NOMO-1 (cell line): ENCODE measurements at regions not wholly inside any gene's neighbourhood (a gene's known extent, or its start where the extent isn't known, plus 50 kb on each side); places are given as distances from the start of the nearest gene placed in this dataset.

ENCODE experiments used
- DNase-seq, 2 experiments: peaks; one replicate each; lab custom pipeline; 2025; ENCODE audit not compliant: unreplicated experiment in 2 of 2; lab: John Stamatoyannopoulos, UW

DNA sequence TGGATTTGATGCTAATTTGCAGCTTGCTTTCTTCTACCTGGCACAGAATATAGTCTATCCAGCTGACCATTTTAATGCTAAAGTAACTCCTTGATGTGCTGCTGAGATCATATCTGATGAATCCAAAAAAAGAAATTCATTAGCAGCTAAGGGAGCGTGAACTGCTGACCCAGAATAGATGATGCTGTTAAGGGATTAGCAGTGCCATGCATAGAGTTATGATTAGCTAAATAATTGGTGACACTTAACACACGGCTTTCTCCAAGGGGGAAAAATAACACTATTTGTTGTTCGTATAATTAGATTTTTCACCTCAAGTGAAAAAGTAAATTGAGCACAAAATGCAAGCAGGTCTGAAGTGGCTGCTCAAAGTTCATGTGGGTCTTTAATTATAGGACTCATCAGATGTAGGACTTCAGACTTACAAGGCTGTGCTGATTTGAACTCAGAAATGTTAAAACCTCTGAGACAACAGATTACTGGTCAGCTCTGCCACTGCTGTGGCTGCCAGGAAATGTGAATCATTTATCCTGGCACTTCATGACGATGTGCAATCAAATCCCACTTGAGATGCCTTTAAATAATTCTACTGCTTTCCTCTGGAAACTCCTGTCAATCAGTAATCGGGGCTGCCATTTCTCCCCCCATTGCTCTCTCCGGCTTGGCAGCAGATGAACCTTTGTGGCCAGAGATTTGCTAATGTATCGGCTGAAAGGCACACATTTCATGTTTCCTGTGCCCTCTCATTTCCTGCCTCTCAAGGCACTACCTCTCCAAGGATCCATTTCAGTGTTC is 291.6 kb upstream of the C9orf72 start:
- no peak for DNase-seq

DNA sequence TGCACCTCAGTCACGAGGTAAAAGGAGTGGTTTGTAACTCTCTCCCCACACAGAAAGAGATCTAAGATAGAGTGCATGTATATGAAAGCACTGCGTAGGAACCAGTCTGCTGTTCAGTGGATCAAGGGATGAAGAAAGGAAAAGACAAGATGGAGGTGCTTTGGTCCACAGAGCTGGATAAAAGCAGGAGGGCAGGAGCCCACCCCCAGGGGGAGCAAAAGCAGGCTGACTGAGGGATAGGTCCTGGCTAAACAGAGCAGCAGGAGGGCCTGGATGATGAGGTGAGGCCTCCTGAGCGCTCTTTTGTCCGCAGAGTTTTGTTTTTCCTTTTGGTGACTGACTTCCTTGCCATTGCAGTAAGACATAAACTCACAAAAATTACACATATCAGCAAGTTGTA is 293.5 kb upstream of the C9orf72 start:
- DNase-seq, result no peak

DNA sequence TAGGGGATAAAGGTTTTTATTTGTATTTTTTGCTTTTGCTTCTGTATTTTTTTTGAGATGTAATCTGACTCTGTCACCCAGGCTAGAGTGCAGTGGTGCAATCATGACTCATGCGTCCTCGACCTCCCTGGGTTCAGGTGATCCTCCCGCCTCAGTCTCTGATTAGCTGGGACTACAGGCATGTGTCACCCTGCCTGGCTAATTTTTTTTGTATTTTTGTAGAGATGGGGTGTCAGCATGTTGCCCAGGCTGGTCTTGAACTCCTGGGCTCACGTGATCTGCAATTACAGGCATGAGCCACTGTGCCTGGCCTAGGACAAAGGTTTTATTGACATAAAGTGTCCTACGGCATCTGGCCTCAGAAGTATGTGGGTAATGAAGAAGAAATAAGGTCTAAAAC is 297.1 kb upstream of the C9orf72 start:
- DNase-seq, result no peak

DNA sequence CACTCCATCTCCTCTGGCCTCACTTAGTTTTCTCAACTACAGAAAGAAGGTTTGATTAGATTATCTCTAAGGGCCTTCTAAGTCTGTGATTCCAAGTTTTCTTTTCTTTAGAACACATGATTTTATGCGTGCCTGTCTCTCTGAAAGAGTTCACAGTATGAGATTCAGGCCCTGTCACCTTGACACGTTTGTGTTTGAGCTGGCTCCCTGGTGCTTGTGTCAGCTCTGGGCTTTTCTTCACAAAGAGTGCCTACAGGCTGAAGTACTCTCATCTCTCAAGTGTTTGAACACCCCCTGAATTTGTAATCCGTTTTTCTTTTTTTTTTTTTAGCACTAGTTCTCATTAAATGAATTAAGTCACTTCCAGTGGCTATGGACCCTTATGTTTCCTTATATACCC is 306.9 kb upstream of the C9orf72 start:
- DNase-seq, result no peak

DNA sequence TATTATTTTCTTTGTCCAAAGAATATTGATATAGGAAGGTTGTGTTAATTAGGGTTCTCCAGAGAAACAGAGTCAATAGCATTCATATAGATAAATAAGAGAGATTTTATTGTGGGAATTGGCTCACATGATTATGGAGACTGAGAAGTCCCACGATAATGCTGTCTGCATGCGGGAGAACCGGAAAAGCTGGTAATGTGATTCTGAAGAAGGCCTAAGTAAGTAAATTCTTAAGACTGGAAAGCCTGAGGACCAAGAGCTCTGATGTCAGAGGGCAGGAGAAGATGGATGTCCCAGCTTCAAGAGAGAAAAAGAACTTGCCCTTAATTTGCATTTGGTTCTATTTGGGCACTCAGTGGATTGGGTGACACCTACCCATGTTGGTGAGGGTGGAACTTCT is 307.4 kb upstream of the C9orf72 start:
- DNase-seq, result no peak

DNA sequence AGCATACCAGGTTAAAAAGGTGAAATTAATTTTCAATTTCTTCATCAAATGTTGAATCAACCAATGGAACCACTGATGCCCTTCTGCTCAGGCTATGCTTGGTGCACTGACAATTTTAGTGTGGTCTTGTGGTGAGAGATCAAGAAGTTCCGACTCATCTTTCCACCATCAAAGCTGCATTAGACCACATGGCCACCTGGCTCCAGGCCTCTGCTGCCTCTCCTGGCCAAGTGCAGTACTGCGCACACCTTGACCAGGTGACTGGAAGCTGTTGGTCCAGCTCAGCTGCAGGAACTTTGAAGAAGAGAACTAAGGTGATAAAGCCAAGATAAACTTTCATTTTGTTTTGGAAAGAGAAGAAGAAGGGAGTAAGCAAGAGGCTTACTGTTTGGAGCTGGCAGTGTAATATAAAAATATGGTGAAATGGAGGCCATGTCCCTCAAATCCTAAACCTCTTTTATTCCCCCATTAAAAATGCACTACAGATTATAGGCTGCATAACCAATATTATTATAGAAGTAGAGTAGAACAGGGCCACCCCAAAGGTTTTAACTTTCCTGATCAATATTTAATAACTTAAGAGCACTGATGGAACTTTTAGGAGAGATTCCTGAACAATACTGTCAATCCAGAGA is 315.5 kb upstream of the C9orf72 start:
- DNase-seq, result no peak

DNA sequence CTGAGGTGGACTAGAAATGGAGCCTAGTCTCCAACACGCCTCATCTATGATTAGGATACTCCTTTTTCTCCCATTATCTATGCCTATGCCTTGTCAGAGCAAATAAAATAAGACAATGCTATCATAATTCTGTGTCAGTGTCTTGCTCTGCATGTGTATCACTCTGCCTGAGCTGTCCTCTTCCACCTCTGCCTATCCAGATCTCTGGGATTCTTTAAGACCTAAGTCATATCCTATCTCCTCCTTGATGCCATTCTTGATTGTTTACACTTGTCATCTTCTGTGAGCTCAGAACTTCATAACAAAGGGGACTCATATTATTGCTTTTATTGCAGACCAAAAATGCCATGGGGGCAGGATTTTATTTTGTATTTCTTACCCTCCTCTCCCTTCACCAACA is 351.2 kb upstream of the C9orf72 start:
- no peak for DNase-seq

DNA sequence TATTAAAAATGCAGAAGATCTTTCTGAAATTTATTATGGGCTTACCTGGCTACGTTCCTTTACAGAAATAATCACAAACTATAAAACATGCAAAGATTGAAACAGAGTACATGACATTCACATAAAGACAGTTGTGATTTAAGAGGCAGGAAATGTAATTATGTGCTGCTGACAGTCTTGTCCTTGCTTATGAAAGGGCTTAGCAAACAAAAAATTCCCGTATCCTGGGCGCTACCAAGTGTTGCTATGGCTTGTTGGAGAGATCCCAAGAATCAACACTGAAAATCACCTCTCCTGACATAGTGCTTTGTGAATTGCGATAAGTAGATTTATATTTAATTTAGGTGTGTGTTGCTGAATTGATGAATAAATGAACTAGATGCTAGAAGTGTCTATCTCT is 352.5 kb upstream of the C9orf72 start:
- DNase-seq, result no peak

DNA sequence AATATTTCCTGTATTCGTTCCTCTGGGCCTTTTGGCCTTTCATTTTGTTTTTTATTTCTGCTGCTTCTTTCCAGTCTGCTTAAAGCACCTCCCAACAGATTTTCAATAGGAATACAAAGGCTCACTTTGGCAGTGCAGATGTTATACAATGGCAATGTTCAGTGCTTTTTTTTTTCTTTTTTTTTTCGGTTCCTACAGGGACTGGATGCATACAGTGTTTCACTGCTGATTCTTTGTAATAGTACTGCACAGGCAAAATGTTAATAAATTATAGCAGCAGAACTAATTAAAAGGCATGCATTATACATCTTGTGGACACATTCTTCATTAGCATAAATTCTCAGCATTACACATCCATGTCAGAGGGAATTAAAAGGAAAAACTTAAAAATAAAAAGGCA is 356.6 kb upstream of the C9orf72 start:
- no peak for DNase-seq

DNA sequence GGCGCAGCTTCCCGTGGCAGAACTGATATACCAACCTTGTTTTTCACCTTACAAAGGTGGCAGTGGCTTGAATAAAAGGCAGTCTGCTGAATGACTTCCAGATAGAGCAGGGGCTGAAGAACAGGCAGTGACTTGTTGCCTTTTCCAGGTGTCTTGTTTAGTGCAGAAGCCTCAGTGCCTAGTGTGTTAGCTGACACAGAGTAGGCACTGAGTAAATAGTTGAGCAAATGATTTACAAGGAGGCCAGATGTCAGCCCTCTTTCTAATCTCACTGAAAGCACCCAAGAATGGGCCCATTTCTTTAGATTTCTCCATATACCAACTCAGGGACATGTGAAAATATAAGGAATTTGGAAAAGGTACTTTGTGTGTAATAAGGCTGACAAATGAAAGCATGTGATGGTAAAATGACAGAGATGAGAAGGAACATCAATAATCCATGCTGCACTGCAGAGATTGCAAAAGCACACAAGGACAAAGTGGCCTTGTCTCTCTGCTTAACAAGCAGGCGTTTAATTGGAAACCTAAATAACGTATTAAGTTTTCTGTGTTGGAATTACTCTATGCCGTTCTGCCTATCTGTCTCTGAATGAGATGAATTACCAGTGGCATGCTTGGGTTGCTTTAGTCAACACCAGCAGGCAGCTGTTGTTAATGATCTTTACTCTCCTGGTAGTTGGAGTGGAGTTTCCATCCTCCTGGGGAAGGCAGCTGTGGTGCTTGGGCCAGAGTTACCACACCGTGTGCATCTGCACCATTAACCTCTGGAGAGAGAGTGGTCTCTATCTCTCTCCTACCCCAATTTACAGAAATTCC is 360.1 kb upstream of the C9orf72 start:
- no peak for DNase-seq

DNA sequence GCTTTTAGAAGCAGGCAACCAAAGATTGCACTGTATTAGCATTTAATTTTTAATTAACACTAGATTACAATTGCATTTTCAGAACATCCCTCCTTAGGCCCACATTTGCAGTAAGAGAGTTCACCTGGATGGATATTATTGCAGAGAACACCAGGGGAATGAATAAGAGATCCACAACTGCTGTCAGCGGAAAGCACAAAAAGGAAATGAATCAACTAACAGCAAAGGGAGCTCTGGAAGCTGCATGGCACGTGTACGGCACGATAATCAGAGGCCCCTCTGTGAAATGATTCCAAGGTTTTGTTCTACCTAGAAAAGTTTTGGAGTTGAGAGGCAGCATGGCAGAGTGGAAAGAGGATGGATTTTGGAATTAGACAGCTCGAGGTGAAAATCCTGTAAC is 361.2 kb upstream of the C9orf72 start:
- DNase-seq, result no peak

DNA sequence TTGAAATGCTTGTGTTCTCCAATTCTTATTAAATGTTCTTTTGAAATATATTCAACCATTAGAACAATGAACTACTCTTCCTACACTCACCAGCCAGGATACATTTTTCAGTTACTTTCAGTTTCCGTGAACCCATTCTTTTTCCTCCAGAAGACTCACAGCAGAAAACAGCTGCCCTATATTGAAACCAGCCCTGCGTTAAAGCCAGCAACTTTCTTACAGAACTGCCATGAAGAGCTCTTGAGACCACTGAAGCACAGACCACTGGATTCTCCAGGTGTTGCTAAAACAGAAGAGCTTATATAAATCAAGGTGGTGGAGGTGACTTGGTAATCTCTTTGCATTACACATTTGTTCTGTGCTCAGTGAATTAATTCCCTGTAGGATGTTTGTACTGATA is 365.9 kb upstream of the C9orf72 start:
- DNase-seq, result no peak

DNA sequence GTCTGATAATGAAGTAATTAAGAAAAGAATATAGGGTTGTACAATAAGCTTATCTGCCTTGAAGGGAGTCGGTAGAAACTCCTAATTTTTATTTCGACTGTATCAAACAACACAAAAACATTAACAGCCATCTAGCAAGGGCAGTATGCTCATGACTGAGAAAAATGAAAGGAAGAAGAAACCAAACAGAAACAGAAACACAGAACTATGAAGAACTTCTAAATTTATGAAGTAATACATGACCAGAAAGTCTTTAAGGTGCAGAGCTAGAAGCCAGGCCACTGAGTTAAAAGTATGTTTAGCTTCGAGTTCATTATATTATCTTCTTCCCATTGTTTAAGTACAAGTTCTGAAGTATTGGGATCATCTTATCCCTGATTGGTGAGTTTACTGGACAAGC is 367.3 kb upstream of the C9orf72 start:
- DNase-seq, result no peak

DNA sequence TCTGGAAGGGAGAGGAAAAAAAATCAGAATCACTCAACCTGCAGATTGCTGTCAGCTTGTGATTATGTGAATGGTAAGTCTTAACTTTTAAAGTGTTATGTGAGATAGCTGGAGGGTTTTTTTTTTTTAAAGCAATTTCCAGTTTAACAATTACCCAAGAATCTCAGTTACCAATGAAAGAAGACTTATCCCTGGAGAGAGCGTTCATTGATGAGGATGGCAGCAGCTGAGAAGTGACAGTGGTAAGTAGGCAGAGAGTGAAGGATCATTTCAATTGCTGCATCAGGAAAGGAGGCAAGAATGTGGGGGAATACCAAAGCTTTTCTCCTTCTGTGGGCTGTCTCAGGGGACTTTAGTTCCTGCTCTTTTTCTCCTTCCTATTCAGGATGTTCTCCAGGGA is 370.2 kb upstream of the C9orf72 start:
- no peak for DNase-seq

DNA sequence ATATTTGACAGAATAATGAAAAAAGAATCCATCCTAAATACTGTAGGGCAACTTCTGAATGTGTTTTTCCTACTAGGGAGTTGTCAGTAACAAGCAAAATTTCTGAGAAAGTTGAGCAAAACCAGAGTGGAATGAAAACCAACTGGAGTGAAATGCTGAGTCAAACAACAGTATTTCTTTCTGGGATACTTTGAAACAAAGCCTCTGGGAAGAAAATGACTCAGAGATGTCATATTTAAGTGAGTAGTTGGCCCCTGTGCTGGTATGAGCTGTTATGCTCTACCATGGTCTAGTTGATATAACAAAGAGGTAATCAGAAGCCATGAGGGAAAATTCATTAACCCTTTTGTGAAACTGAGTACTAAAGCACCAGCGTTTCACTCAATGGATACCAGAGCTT is 372.1 kb upstream of the C9orf72 start:
- DNase-seq, result no peak

DNA sequence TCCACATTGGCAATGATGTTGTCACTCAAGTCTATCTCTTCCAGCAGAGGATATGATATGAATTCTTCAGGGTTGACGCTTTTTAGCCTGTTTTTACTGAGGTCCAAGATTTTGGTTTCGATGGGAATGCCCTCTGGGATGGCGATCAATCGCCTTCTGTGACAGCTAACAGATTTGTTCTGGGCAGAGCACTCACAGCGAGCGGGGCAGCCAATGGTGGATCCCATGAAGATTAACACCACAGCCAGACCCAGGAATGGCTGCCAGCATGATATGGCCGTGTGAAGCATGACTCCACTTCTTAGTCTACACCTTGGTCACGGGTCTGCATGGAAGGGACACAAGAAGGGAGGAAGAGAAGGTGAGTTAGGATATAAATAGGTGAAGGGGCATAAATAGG is 377.1 kb upstream of the C9orf72 start:
- no peak for DNase-seq

DNA sequence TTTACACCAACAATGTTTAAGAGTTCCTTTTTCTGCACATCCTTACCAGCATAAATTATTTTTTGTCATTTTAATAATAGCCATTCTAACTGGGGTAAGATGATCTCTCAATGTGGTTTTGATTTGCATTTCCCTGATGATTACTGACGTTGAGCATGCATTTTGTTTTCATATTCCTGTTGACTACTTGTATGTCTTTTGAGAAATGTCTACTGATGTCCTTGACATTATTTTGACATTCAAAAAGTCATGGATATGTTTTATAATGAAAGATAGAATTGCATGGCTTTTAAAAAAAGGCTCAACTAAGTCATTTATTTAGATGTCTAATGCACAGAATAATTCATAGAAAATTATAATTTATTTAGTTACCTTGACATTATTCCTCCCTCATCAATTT is 381.6 kb upstream of the C9orf72 start:
- no peak for DNase-seq

DNA sequence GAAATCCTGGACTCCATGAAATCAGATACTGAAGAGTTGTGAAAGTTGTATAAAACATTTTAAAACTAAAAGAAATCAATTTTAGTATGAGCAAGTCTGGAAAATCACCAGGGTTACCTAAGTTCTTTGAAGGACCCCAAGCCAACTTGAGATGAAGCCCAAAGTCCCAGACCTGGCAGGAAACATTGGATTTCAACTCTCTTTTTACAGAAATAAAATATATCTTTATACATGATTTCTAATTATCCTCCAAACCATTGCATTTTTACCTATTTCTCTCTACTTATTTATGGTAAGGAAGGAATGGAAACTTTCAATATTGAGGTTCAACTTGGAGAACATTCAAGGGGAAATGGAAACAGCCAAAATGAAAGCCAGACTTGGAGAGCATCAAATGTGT is 390.6 kb upstream of the C9orf72 start:
- DNase-seq, result no peak

DNA sequence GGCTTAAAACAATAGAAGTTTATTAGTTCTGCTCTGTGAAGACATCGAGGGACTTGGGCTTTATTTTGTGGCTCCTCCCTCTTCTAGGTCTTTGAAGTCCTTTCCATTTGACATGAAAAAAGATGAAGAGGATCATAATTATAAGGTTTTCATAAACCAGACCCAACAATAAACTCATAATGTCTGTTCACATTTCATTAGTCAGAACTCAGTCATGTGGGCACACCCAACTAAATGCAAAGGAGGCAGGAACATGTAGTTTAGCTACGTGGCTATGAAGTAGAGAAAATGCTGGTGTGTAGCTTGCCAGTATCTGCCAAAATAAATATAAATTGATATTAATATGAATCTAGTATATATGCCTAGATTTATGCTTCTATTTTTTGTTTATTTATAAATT is 393.9 kb upstream of the C9orf72 start:
- DNase-seq, result no peak

DNA sequence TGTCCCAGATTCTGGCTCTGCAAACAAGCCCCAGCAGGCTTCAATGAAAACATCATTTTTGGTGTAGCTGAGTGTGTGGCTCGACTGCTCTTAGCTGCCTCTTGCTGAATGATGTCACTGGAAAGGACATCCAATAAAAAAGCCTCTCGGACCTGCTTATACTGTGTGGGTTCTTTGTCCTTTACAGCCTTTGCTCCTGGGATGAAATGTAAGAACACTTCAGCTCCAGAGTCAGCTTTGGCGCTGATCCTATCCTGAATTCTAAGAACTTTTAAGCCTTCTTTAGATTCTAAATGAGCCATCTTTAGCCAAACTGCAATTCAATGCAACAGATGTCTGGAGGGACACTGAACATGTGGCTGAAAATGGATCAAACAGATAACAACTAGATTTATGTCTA is 404.6 kb upstream of the C9orf72 start:
- no peak for DNase-seq

DNA sequence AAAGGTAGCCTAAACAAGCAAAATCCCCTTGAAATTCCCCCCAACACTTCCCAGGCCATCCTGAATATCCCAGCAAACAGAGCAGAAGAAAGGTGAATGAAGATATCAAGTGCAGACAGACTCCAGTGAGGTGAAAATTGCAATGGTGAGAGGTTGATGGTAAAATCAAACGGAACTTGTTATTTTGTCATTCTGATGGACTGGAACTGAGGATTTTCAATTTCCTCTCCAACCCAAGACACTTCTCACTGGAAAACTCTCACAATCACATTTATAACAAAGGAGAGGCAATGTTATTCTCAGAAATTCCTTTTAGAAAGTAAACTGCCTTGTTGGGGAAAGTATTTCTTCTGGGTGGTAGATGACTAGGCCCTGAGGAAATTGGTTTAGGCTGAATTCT is 412.4 kb upstream of the C9orf72 start:
- no peak for DNase-seq

DNA sequence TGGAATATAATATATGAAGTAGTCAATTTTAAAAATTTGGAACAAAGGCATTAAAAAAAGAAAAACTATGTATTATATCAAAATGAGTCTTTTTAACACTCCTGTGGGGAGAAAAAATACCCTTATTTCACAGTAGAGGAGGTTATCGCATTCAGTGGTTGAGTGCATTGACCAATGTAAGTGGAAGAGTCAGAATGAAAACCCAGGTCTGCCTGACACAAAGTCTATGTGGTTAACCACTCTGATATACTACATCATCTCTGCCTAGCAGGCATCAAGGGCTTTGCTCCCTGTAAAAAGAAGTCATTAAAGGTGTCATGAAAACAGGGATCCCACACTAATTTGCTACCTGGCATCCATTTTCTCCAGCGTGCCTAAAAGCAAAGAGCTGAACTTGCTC is 417.2 kb upstream of the C9orf72 start:
- no peak for DNase-seq
